ACC112 (cell line): ENCODE measurements at regions not wholly inside any gene's neighbourhood (a gene's known extent, or its start where the extent isn't known, plus 50 kb on each side); places are given as distances from the start of the nearest gene placed in this dataset.

ENCODE experiments used
- H2AFZ ChIP-seq: fragments of 200-600 bp; sonication (generic); one replicate; pipeline ENCODE4 v1.6.0; 2017; ENCODE audit warnings: antibody characterized with exemption, low read length; ENCODE audit not compliant: unreplicated experiment
- H3K27ac ChIP-seq: fragments of 200-600 bp; sonication (generic); 2 replicates; pipeline ENCODE4 v1.5.1; 2014; ENCODE audit warnings: low read depth, mild to moderate bottlenecking, antibody characterized with exemption, low read length, moderate library complexity
- H3K27me3 ChIP-seq: fragments of 200-600 bp; sonication (generic); 2 replicates; pipeline ENCODE4 v1.6.1; 2014; ENCODE audit warnings: mild to moderate bottlenecking, antibody characterized with exemption, low read length, moderate library complexity, mixed read lengths; ENCODE audit not compliant: insufficient read depth
- H3K36me3 ChIP-seq: fragments of 200-600 bp; sonication (generic); 2 replicates; pipeline ENCODE4 v1.6.1; 2016; ENCODE audit warnings: mild to moderate bottlenecking, antibody characterized with exemption, low read length, moderate library complexity, mixed read lengths; ENCODE audit not compliant: insufficient read depth
- H3K4me1 ChIP-seq: fragments of 200-600 bp; sonication (generic); one replicate; pipeline ENCODE4 v1.6.1; 2016; ENCODE audit warnings: low read length, mixed read lengths; ENCODE audit not compliant: insufficient read depth, unreplicated experiment, control insufficient read depth
- H3K4me3 ChIP-seq: fragments of 200-600 bp; sonication (generic); 2 replicates; pipeline ENCODE4 v1.5.1; 2014; ENCODE audit warnings: mild to moderate bottlenecking, low read depth, low read length
- H3K79me2 ChIP-seq: fragments of 200-600 bp; sonication (generic); one replicate; pipeline ENCODE4 v1.6.0; 2016; ENCODE audit warnings: low read length; ENCODE audit not compliant: control insufficient read depth, unreplicated experiment, insufficient read depth

DNA sequence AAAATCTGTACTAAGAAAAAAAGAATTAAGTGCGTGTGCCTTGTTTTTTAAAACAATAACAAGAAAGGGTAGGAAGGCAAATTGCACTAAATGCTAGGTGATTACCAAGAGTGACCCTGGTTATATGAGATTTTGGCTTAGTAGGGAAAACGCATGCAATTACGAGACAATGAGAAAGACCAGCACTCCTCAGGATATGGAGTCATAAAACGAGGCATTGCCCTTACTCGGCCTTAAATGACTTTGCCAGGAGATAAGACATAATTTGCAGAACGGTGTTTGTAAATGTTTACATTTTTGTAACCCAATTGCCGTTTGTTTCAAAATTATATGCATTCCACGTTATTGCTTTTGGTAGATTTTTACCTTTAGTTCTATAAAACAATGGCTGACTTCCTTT is 179.8 kb downstream of the RBM26 start:
- Histone ChIP-seq H2AFZ (no peak overlapping the region), H3K79me2 (no peaks in the 10 kb centered on the region), H3K4me1 (no peaks in the 10 kb centered on the region), H3K27me3 (peaks cover 19% of the 10 kb centered on the region), H3K4me3 (no peak overlapping the region), H3K27ac (no peak overlapping the region), H3K36me3 (no peaks in the 10 kb centered on the region)

GRCh38 chr13:79225487-79226232 is 180.4 kb downstream of the RBM26 start:
- Histone ChIP-seq H3K27me3 (peaks cover 13% of the 10 kb centered on the region), H3K27ac (no peak overlapping the region), H2AFZ (no peak overlapping the region), H3K4me1 (no peaks in the 10 kb centered on the region), H3K36me3 (no peaks in the 10 kb centered on the region), H3K4me3 (no peak overlapping the region), H3K79me2 (no peaks in the 10 kb centered on the region)

GRCh38 chr13:79222427-79223205 is 183.4 kb downstream of the RBM26 start:
- Histone ChIP-seq H3K79me2 (no peaks in the 10 kb centered on the region), H3K27me3 (peaks cover 7% of the 10 kb centered on the region; the same call in 1 of the 2 replicates), H3K4me1 (no peaks in the 10 kb centered on the region), H2AFZ (no peak overlapping the region), H3K36me3 (no peaks in the 10 kb centered on the region), H3K4me3 (no peak overlapping the region), H3K27ac (no peak overlapping the region)

GRCh38 chr13:79212064-79212619 is 193.9 kb downstream of the RBM26 start:
- Histone ChIP-seq H3K4me3 (no peak overlapping the region), H2AFZ (no peak overlapping the region), H3K79me2 (no peaks in the 10 kb centered on the region), H3K4me1 (no peaks in the 10 kb centered on the region), H3K27me3 (peaks cover 41% of the 10 kb centered on the region), H3K27ac (no peak overlapping the region), H3K36me3 (no peaks in the 10 kb centered on the region)

DNA sequence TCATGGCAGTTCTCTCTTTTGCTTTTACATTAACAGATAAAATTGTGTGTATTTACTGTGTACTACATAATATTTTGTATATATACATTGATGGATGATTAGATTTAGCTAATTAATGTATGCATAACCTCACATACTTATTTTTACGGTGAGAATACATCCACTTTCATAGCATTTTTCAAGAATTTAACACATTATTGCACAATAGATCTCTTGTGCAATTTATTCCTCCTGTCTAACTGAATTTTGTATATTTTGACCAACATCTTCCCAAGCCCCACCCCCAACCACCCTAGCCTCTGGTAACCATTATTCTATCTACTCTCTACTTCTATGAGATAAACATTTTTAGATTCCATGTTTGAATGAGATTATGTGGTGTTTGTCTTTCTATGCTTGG is 194.7 kb downstream of the RBM26 start:
- Histone ChIP-seq H3K79me2 (no peaks in the 10 kb centered on the region), H3K27ac (no peak overlapping the region), H2AFZ (no peak overlapping the region), H3K36me3 (no peaks in the 10 kb centered on the region), H3K27me3 (peaks cover 35% of the 10 kb centered on the region), H3K4me1 (no peaks in the 10 kb centered on the region), H3K4me3 (no peak overlapping the region)

DNA sequence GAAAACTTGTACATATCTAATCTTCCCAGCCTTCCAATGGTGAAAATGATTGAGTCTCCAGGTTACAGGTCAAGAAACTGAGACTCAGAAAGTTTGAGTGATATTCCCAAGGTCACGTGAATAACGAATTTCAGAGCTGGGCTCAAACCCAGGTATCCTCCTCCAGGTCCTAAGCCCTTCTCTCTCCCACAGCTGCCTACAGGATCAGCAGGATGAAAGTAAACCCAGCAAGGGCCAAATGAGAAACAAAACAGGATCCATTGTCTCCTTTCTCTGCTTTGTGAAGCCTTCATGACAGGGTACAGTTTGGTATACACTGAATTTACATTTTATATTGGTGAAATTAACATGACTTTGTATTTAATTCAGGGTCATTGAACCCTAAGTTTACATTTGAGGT is 208.1 kb downstream of the RBM26 start:
- H3K4me1 ChIP-seq: no peaks in the 10 kb centered on the region
- no peak overlapping the region for H2AFZ ChIP-seq
- no peak overlapping the region for H3K4me3 ChIP-seq
- no peaks in the 10 kb centered on the region for H3K79me2 ChIP-seq
- no peaks in the 10 kb centered on the region for H3K27me3 ChIP-seq
- H3K27ac ChIP-seq: no peak overlapping the region
- no peaks in the 10 kb centered on the region for H3K36me3 ChIP-seq

GRCh38 chr13:79196843-79197242 is 209.2 kb downstream of the RBM26 start:
- H3K27ac ChIP-seq: no peak overlapping the region
- no peaks in the 10 kb centered on the region for H3K36me3 ChIP-seq
- no peaks in the 10 kb centered on the region for H3K79me2 ChIP-seq
- no peaks in the 10 kb centered on the region for H3K27me3 ChIP-seq
- no peak overlapping the region for H3K4me3 ChIP-seq
- no peaks in the 10 kb centered on the region for H3K4me1 ChIP-seq
- H2AFZ ChIP-seq: no peak overlapping the region

DNA sequence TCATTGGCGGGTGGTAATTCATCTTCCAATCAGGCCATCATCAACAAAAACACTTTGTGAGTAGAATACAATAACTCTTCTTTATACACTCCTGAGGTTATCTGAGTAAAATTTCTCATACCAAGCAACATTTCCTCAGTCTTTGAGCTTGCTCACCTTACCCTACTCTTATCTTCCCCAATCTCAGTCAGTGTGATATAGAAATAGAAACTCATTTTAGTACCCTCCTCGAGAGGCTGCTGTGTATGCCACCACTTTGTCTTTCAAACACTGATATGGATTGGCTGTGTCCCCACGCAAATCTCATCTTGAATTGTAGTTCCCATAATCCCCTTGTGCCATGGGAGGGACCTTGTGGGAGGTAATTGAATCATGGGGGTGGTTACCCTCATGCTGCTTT is 209.7 kb downstream of the RBM26 start:
- Histone ChIP-seq H3K36me3 (no peaks in the 10 kb centered on the region), H3K27me3 (no peaks in the 10 kb centered on the region), H2AFZ (no peak overlapping the region), H3K79me2 (no peaks in the 10 kb centered on the region), H3K4me1 (no peaks in the 10 kb centered on the region), H3K4me3 (no peak overlapping the region), H3K27ac (no peak overlapping the region)

GRCh38 chr13:79194727-79195126 is 211.3 kb downstream of the RBM26 start:
- no peaks in the 10 kb centered on the region for H3K27me3 ChIP-seq
- no peaks in the 10 kb centered on the region for H3K4me1 ChIP-seq
- no peak overlapping the region for H3K4me3 ChIP-seq

GRCh38 chr13:79194272-79194671 is 211.8 kb downstream of the RBM26 start:
- Histone ChIP-seq H3K36me3 (no peaks in the 10 kb centered on the region), H3K4me3 (no peak overlapping the region), H2AFZ (no peak overlapping the region), H3K27ac (no peak overlapping the region), H3K79me2 (no peaks in the 10 kb centered on the region), H3K27me3 (no peaks in the 10 kb centered on the region), H3K4me1 (no peaks in the 10 kb centered on the region)

More at GRCh38 chr13:79194727-79195126, 211.3 kb downstream of the RBM26 start:
- no peak overlapping the region for H2AFZ ChIP-seq
- no peak overlapping the region for H3K27ac ChIP-seq
- H3K36me3 ChIP-seq: no peaks in the 10 kb centered on the region
- H3K79me2 ChIP-seq: no peaks in the 10 kb centered on the region
